ENCODE measurements at regions not wholly inside any gene's neighbourhood (a gene's known extent, or its start where the extent isn't known, plus 50 kb on each side); places are given as distances from the start of the nearest gene placed in this dataset.
"Not testable (repeated sequence)": the region's sequence is repeated elsewhere in the genome, so short reads cannot be mapped to it uniquely, and the experiment has no call there.

DNA sequence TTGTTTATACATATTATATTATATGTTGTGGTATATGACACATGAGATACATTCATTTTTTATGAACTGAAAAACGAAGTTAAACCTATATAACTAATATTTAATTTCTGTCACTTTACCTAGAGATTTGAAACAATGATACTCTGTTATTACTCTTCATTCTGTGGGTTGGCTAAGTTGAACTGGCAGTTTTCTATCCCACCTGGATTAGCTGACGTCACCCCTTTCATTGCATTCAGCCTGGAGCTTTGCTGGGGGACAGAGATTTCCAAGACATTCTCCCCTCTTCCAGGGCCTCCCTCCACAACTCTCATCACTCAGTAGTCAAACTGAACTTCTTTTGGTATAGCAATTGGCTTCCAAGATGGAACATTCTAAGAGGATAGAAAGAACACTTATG is 309.2 kb upstream of the SATB1 start:
- no peak for DNase-seq (ENCODE audit: low read depth in 2 of 2)

DNA sequence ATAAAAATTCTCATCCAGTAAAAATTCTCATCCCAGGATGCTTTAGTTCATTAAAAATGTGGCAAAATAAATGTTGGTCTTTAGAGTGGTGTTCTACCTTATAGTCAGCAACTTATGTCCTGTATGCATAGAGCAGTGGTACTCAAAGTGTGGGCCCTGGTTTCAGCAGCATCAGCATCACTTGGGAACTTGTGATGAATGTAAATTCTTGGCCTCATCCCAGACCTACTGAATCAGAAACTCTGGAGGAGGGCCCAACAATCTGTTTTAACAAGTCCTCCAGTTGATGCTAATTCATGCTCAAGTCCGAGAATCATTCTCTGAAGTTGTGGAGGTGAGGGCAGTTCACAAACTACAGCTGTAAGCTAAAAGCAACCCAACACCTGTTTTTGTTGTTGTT is 307.3 kb upstream of the SATB1 start:
- no peak for DNase-seq (ENCODE audit: low read depth in 2 of 2)

DNA sequence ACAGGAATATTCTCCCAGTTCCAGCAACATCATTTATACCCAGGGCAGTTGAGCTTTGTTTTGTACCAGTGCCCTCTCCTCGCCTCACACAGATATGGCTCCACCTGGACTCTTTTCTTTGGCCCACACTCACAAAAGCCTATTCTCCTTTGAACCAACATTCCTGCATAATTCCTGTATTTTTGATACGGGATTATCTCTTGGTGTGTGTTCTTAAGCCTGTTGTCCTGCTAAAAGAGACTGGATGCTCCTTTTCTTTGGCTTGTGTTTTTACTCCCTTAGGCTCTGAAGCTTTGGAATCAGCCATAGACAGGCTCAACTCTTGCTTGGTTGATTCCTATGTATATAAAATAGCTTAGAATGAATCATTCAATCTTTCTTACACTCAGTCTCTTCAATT is 305.4 kb upstream of the SATB1 start:
- no peak for DNase-seq (ENCODE audit: low read depth in 2 of 2)

DNA sequence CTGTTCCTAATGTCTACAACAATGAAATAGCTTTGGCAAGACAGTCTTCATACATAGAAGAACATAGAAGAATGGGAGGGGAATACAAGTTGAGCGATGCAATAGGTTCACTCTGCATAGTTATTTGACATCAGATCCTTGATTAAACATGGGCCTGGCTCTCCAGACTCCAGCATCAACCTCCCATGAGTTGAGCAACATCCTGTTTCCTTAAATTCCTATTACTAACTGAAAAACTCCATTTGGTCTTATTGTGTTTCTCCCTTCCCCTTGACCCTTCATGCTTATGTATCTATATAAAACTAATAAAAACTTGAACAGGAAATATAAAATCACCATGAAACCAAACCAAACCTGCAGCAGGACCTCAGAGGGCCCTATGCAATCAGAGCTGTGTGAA is 304.5 kb upstream of the SATB1 start:
- no peak for DNase-seq (ENCODE audit: low read depth in 2 of 2)

DNA sequence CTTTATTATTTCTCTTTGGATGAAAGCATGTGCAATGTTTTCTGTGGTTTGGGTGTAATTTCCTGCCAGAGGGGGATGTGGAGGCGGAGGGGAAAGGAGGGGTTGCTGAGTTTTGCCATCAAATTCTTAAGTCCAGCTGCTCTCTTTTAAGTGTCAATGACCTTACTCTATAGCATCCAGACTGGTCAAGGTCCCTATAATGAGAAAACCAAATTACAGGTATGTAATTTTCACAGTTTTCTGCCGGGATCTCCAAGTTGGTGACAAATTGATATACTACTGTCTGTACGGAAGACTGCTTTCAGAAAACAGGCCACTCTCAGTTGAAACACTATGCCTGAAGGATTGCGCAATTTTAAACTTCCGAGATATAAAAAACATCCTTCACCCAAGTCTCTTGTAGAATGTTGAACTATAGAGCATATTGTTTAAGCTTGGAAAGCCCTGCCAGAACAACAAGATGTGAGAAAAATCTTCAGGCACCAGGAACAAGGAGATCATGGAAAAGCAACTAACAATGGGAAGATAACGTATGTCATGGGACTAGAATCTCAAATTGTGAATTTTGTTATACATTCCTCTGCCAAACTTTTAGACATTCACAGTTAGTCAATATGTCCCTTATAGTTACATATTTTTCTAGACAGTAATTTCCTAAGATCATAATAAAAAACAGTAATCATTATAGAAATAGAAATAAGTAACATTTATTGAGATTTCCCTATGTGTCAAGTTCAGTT is 300.7 kb upstream of the SATB1 start:
- DNase-seq (ENCODE audit: low read depth in 2 of 2), result peak; percentile 8 to 17

DNA sequence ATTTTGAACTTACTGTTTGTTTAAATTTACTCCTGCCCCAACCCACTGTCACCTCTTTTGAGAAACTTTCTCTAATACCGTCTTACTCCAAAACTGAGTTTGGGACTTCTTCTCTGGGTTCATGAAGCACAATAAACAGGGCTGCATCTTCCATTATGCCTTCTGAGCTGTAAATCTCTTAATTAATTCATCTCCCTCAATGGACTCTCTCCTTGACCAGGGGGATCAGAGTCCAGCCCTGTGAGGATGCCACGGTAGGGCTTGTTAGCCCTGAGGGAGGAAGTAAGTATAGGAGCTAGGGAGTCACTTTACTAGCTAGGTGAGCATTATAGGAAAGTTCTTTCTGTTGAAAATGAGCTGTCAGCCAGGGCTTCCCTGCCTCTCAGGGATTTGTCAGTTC is 299.3 kb upstream of the SATB1 start:
- DNase-seq (ENCODE audit: low read depth in 2 of 2), result no peak

DNA sequence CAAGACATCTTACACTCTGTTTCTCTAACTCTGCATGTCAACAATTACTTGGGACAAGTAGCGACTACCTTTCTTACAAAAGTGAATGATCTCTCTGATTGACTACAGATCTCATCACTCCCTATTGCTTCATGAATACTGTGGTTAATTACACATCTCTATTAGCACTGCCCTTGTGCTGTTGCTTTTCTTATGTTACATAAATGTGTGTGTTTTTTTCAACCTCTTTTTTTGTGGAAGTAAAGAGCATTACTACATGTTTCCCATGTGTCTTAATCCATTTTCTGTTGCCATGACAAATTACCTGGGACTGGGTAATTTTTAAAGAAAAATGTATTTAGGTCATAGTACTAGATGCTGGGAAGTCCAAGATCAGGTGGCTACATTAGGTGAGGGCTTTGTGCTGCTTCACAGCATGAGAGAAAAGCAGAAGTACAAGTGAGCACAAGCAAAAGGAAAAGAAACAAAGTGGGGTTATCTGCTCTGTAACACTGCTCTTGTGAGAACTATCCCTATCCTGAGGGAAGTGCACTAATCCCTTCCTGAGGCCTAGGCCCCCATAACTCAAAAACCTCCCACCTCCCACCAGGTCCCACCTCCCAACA is 298.2 kb upstream of the SATB1 start:
- DNase-seq (ENCODE audit: low read depth in 2 of 2), result no peak

DNA sequence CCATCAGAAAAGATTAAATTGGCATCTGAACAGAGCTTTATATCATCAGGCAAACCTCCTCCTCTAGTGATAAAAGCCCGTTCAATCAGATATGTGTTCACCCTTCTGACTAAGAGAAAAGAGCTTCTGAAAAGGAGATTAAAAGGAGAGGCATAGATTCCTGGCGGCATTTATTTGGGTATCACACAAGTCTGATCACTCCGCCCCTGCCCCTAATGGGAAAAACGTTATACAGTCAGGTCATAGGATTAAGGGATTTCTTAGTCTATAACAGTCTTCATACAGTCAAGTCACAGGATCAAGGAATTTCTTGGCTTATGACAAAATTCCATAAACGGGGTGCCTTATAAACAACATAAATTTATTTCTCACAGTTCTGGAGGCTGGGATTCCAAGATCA is 295.4 kb upstream of the SATB1 start:
- DNase-seq (ENCODE audit: low read depth in 2 of 2), result no peak

DNA sequence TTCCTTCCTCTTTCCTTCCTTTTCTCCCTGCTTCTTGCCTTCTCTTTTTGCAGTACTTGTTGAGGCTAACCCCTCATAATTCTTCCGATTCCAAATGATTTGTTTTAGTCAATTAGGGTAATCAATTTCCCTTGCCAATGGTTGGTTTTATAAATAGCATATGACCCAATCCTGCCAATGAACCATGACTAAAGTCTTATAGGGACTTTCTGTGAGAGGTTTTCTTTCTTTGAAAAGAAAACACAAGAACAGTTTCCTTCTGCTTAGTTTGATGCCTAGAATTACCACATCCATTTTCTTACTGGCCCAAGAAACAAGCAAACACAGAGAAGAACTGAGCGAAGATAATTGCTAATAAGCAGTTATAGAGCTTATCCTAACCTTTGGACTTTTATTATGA is 292.5 kb upstream of the SATB1 start:
- no peak for DNase-seq (ENCODE audit: low read depth in 2 of 2)

DNA sequence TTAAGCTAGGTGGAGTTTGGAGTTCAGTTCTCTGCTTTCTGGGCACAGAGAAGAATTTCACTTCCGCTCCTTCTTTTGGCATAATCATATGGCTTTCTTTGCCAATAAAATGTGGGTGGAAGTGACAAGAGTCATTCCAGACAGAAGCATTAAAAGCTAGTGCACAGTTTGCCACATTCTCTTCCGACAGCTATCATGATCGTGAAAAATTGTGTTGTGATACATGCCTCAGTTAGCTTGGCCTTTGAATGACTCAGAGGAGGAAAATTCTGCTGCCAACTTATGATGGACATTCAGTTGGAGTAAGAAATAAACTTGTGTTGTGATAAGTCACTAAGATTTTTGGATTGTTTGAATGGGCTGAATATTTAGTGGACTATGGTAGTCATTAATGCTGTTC is 291.7 kb upstream of the SATB1 start:
- DNase-seq (ENCODE audit: low read depth in 2 of 2), result no peak

DNA sequence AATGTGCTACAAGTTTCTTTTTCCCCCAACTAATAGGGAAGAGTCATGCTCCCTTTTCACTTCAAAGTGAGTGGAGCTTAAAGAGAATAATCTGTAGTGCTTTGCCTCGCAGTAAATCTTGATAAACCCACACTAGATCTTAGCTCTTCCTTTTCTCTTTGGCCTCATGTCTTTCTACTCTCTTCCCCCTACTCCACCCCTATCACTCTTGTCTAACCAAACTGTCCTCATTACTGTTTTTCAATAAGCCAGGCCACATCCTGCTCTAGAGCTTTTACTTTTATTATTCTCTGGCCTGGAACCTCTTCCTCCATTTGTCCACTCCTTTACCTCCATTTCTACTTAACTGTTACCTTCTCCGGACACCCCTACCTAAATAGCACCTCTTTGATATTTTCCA is 291.0 kb upstream of the SATB1 start:
- DNase-seq (ENCODE audit: low read depth in 2 of 2), result no peak

DNA sequence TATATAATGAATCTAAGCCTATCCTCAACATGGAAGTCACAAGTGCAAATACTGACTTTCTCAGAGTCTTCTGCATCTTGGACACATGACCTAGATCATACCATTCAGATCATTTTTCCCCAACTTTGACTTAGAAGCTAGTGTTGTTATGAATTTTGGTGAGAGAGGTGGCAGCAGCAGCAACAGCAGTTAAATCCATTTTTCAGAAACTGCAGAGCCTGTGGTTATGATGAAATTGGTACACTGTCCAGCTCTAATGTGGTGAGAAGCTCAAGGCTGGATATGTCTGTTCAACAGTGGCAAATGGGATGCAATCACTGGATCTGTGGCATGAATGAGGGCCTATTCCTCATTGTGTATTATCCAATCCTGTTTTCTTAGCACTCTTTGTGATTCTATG is 290.1 kb upstream of the SATB1 start:
- no peak for DNase-seq (ENCODE audit: low read depth in 2 of 2)

DNA sequence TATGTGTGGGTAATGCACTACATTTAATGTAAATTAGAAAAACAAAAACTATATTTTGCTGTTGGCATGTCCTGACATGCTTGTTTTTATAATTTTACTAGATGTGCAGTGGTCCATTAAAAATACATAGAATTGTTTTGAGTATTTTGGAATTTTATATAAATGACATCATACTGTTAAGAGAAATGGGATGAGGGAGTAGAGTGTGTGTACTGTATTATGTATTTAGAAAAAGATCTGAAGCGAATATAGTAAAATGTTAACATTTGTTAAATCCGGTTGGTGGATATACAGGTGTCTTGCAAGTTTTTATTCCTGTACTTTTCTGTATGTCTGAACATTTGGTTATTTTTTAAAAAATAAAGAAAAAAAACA is 288.4 kb upstream of the SATB1 start:
- DNase-seq (ENCODE audit: low read depth in 2 of 2), result no peak

DNA sequence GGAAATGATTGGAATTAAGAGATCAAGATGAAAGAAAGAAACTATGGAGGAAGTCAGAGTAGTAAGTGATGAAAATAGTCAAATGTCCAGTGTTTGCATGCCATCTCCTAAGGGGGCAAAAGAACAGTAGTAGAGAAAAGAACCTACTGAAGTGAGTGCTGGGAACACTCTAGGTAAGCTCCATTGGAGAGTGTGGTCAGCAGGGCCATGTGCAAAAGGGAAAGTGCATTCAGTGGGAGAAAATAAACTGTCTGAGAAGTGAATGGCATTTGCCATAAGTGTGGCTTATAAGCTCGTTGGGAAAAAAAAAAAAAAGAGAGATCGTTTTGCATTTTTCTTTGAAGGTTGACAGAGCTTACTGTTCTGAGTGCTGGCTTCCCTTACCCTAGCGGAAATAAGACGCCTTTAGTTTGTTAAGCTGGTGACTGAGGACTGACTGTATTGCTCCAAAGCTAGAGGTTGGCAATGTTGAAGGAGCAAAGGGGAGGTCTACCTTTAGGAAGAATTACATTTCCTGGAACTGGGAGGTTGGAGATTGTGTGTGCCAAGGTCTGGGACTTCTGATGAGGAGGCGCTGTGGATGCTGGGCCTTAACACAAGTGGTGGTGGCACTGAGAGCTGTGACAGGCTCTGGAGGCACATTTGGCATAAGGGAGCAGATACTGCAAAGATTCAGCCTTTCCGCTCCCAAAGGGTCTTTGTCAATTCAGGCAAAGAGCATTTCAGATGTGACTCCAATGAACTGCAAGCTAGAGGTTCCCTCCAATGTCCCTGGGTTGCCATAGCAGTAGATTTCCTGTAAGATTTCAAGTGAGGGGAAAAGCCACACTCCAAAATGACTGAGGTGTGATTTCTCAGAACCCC is 287.8 kb upstream of the SATB1 start:
- DNase-seq (ENCODE audit: low read depth in 2 of 2), result no peak

DNA sequence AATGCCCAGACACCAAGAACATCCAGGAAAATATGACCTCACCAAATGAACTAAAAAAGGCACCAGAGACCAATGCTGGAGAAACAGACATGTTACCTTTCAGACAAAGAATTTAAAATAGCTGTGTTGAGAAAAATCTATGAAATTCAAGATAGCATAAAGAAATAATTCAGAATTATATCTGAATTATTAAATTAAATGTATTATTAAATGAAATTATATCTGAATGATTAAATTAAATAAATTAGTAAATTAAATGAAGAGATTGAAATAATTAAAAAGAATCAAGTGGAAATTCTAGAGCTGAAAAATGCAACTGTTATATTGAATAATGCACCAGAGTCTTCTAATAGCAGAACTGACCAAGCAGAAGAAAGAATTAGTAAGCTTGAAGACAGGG is 279.2 kb upstream of the SATB1 start:
- DNase-seq (ENCODE audit: low read depth in 2 of 2), result no peak

DNA sequence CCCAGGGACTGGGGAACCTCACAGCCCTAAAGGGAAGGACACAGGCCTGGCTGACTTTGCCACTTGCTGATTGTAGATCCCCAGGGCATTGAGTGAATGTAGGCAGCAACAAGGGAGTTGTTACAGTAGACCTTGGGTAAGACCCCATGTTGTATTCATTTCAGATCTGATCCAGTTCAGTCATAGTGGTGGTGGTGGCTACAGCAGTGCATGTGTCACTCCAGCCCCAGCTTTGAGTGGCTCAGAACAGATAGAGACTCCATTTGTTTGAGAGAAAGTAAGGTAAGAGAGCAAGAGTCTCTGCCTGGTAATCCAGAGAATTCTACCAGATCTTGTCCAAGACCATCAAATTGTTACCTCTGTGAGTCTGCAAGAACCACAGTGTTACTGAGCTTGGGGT is 278.7 kb upstream of the SATB1 start:
- no peak for DNase-seq (ENCODE audit: low read depth in 2 of 2)

DNA sequence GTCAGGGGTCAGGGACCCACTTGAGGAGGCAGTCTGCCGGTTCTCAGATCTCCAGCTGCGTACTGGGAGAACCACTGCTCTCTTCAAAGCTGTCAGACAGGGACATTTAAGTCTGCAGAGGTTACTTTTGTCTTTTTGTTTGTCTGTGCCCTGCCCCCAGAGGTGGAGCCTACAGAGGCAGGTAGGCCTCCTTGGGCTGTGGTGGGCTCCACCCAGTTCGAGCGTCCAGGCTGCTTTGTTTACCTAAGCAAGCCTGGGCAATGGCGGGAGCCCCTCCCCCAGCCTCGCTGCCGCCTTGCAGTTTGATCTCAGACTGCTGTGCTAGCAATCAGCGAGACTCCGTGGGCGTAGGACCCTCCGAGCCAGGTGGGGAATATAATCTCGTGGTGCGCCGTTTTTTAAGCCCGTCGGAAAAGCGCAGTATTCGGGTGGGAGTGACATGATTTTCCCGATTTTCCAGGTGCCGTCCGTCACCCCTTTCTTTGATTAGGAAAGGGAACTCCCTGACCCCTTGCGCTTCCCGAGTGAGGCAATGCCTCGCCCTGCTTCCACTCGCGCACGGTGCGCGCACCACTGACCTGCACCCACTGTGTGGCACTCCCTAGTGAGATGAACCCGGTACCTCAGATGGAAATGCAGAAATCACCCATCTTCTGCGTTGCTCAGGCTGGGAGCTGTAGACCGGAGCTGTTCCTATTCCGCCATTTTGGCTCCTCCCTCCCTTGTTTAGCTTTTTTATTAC is 268.6 kb upstream of the SATB1 start:
- DNase-seq (ENCODE audit: low read depth in 2 of 2), result not testable (repeated sequence)

DNA sequence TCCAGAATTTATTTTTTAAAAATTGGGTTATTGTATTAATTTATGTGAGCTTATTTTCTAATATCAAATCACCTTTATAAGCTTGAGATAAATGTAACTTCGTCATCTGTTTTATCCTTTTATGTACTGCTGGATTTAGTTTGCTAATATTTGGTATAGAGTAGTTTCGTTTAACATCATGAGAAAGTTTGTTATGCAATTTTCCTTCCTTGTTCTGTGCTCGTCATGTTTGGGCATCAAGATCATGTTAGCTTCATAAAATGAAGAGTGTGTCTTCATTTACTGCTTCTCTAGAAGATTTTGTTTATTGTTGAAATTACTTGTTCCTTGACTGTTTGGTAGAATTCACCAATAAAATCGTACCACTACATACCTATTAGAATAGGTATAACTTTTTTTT is 262.1 kb upstream of the SATB1 start:
- no peak for DNase-seq (ENCODE audit: low read depth in 2 of 2)

DNA sequence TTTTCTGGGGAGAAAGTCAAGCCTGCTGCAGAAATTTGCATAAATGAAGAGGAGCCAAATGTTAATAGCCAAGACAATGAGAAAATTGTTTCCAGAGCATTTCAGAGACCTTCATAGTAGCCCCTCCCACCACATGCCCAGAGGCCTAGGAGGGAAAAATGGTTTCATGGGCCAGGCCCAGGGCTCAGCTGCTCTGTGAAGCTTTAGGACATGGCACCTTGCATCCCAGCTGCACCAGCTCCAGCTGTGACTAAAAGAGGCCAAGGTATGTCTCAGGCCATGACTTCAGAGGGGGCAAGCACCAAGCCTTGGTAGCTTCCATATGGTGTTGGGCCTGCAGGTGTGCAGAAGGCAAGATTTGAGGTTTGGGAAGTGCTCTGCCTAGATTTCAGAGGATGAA is 258.8 kb upstream of the SATB1 start:
- DNase-seq (ENCODE audit: low read depth in 2 of 2), result no peak

DNA sequence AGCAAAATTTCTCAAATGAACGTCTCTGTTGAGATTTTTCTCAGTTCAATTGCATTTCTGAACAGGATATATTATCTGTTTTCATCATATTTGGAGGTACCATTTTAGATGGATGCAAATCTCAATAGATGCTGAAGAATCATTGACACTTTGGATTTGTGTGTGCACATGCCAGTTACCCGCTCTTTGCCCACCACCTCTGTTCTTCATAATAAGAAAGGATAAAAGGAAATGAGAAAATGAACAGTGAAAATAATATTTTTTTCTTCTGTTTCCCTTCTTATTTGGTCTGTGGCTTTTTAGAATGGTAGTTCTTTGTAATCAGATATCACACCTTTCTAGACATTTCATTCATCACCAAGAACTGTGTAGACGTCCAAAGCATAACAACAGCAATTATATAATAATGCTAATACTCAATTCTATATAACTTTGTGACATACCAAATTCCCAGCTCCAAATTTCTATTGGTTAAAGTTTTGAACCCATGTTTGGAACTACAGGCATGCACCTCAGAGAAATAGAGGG is 256.7 kb upstream of the SATB1 start:
- DNase-seq (ENCODE audit: low read depth in 2 of 2), result no peak

DNA sequence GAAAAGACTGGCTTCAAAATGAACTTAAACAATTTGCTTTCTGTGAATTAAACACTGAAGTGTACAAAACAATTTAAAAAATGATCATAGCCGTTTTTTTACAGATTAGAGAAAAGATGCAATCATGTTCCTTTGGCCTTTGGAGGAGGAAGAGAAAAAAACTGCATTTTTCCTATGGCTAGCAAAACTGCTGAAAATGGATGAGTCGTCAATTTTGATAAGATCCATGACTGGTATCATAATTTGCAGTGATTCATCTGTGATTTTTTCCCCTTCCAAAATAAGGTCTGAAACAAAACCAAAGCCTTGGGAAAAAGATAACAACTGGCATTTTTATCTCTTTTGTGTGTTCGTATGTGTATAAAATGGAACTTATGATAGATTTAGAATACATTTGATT is 255.6 kb upstream of the SATB1 start:
- no peak for DNase-seq (ENCODE audit: low read depth in 2 of 2)

DNA sequence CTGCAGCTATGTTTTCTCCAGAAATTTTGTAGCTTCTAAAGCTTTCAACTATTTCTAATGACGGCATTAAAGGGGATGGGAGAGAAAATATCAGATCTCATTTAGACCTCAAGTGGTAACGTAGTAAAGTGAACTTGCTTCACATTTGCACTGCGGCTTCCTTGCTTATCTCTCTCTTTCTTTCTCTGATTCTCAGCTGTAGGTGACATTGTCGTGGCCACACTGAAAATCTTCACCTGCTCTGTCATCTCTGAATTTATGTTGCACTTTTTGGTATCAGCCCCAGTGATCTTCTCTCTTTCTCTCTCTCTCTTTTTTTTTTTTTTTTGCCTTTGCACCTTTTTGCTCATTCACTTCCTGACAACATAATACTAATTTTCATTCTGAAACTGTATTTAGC is 254.1 kb upstream of the SATB1 start:
- no peak for DNase-seq (ENCODE audit: low read depth in 2 of 2)

All from fibroblast of skin of left quadriceps (primary cell).